ACHN (cell line): ENCODE measurements at regions not wholly inside any gene's neighbourhood (a gene's known extent, or its start where the extent isn't known, plus 50 kb on each side); places are given as distances from the start of the nearest gene placed in this dataset.

ENCODE experiments used
- DNase-seq: peaks from one replicate; pipeline ENCODE4 v3.0.0-alpha.2; 2015
- in situ Hi-C: cut with HindIII; loops from 2 replicates; pipeline ENCODE4 v1.10.0; 2017; ENCODE audit warnings: low sequenced_read_pairs, low pct_ligation_motif_present, low pct_unique_long_range_greater_than_20kb

DNA sequence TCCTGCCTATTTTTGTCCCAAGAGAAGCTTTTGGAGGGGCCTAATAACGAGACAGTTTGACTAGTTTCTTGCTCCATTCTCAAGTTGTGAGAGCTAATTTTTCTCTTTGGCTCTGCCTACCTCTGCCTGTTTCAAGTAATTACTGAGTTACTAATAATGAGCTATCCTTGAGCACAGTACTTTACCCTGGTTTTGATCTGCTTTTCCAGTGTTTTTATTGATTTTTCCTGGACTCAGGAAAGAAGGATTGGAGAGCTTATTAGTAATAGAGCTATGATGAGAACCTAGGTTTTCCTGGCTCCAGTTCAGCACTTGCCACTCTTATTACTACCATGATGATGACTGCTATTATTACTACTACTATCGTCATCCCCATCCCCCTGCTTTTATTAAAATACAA is 106.7 kb downstream of the HS3ST3B1 start:
- no peak for DNase-seq
- in situ Hi-C loops: no loop called here

DNA sequence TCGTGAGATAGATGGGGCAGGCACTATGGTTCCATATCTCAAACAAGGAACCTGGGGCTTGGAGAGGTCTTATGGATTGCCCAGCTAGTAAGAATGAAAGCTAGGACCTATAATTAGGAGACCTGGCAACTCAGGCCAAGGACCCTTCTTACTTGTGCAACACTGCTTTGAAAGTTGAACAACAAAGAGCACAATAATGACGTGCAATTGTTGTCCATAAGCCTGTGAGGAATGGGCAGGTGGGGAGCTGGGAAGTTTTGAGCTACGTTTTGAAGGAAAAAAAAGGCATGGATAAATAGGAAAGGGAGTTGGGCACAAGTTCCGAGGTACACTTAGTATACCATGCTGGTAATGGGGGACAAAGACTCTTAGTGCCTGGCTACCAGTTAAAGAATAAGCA is 104.3 kb downstream of the HS3ST3B1 start:
- DNase-seq: no peak
- in situ Hi-C loops: no loop called here
